ENCODE measurements at regions not wholly inside any gene's neighbourhood (a gene's known extent, or its start where the extent isn't known, plus 50 kb on each side); places are given as distances from the start of the nearest gene placed in this dataset.

GRCh38 chr15:46121441-46121840 is 486.6 kb downstream of the SQOR start (continued):
- no peak for TF ChIP-seq REST (IDR thresholded peaks at IDR 0.05)
- no peak for TF ChIP-seq FOXA1 (IDR thresholded peaks at IDR 0.05)
- TF ChIP-seq YY1 (IDR thresholded peaks at IDR 0.05): no peak
- TF ChIP-seq, protein P1, sequence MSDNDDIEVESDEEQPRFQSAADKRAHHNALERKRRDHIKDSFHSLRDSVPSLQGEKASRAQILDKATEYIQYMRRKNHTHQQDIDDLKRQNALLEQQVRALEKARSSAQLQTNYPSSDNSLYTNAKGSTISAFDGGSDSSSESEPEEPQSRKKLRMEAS (IDR thresholded peaks at IDR 0.05): no peak

GRCh38 chr15:46126581-46126980 is 491.8 kb downstream of the SQOR start:
- Histone ChIP-seq H3K27me3 (ENCODE audit: control insufficient read depth in 4 of 4, insufficient read depth in 4 of 4, low read length in 3 of 4) (no peaks in the 10 kb centered on the region), H3K4me3 (ENCODE audit: low read depth in 1 of 3, low read length in 3 of 3) (no peak overlapping the region), H3K9ac (ENCODE audit: low read depth in 1 of 2, low read length in 2 of 2) (no peak overlapping the region), H3K36me3 (ENCODE audit: control insufficient read depth in 4 of 4, insufficient read depth in 3 of 4, low read depth in 1 of 4, low read length in 3 of 4) (no peaks in the 10 kb centered on the region), H3K4me1 (ENCODE audit: control insufficient read depth in 4 of 4, insufficient read depth in 4 of 4, low read length in 3 of 4) (no peaks in the 10 kb centered on the region), H3K9me3 (ENCODE audit: control insufficient read depth in 4 of 4, low read length in 3 of 4) (peaks cover 0 to 5% (median 3%) of the 10 kb centered on the region in 4 donors), H3K27ac (ENCODE audit: low read depth in 1 of 2, low read length in 2 of 2) (no peak overlapping the region)
- no peak for DNase-seq (ENCODE audit: low spot score)
- WGBS: 89% methylated on average over 3 of the region's 3 CpGs
- TF ChIP-seq CTCF (IDR thresholded peaks at IDR 0.05; ENCODE audit: low read depth, low read length, missing input control) (no peak), EGR1 (IDR thresholded peaks at IDR 0.05; ENCODE audit: low read depth in 2 of 2) (no peak), YY1 (IDR thresholded peaks at IDR 0.05) (no peak), HNF4A (conservative IDR thresholded peaks at IDR 0.05) (no peak), ZBTB33 (IDR thresholded peaks at IDR 0.05) (no peak), ATF3 (IDR thresholded peaks at IDR 0.05) (no peak), GABPA (IDR thresholded peaks at IDR 0.05 in 1 of 2, conservative IDR thresholded peaks at IDR 0.05 in 1 of 2) (no peak)

- TF ChIP-seq FOXA1 (IDR thresholded peaks at IDR 0.05): no peak
- TF ChIP-seq HNF4A (conservative IDR thresholded peaks at IDR 0.05): no peak
- no peak for TF ChIP-seq RXRA (IDR thresholded peaks at IDR 0.05)
- H3K36me3 ChIP-seq (ENCODE audit: control insufficient read depth in 4 of 4, insufficient read depth in 3 of 4, low read depth in 1 of 4, low read length in 3 of 4): no peaks in the 10 kb centered on the region
- WGBS: 63% methylated on average over 3 of the region's 3 CpGs
- no peaks in the 10 kb centered on the region for H3K4me1 ChIP-seq (ENCODE audit: control insufficient read depth in 4 of 4, insufficient read depth in 4 of 4, low read length in 3 of 4)
- DNase-seq (ENCODE audit: low spot score): no peak
- no peak overlapping the region for H3K27ac ChIP-seq (ENCODE audit: low read depth in 1 of 2, low read length in 2 of 2)
- no peak overlapping the region for H3K9ac ChIP-seq (ENCODE audit: low read depth in 1 of 2, low read length in 2 of 2)
- H3K9me3 ChIP-seq (ENCODE audit: control insufficient read depth in 4 of 4, low read length in 3 of 4): peaks cover 0 to 9% (median 3%) of the 10 kb centered on the region in 4 donors
- no peaks in the 10 kb centered on the region for H3K27me3 ChIP-seq (ENCODE audit: control insufficient read depth in 4 of 4, insufficient read depth in 4 of 4, low read length in 3 of 4)
- no peak overlapping the region for H3K4me3 ChIP-seq (ENCODE audit: low read depth in 1 of 3, low read length in 3 of 3)
Measured at GRCh38 chr15:46127361-46127874, 492.6 kb downstream of the SQOR start.
